ENCODE measurements at regions not wholly inside any gene's neighbourhood (a gene's known extent, or its start where the extent isn't known, plus 50 kb on each side); places are given as distances from the start of the nearest gene placed in this dataset.

- Histone ChIP-seq H3F3A (ENCODE audit: insufficient read depth, low read depth) (no peaks in the 10 kb centered on the region), H3K9me2 (ENCODE audit: insufficient read depth) (no peaks in the 10 kb centered on the region), H3K4me2 (no peak overlapping the region), H3K79me2 (ENCODE audit: low read depth) (no peaks in the 10 kb centered on the region), H3K9me3 (ENCODE audit: insufficient read depth, low read depth) (no peaks in the 10 kb centered on the region), H3K27me3 (ENCODE audit: insufficient read depth, low read depth) (no peaks in the 10 kb centered on the region), H3K36me3 (ENCODE audit: low read depth) (no peaks in the 10 kb centered on the region), H3K27ac (no peak overlapping the region), H4K20me1 (ENCODE audit: insufficient read depth) (no peaks in the 10 kb centered on the region), H3K4me3 (no peak overlapping the region), H3K4me1 (replicated peaks; ENCODE audit: insufficient read depth) (no peaks in the 10 kb centered on the region), H2AFZ (no peak overlapping the region)
- CTCF ChIA-PET, result no interaction called here
- DNase-seq, result no peak
- no peak for TF ChIP-seq CTCF (conservative IDR thresholded peaks at IDR 0.05)
- intact Hi-C loops (cut with micrococcal nuclease; ENCODE audit: unreplicated experiment), result no loop called here
- BruUV-seq (replicated peaks), result no TSS peak
- POLR2A ChIA-PET (ENCODE audit: unreplicated experiment), result no interaction called here
Measured at GRCh38 chr14:53331247-53331646, 178.1 kb upstream of the DDHD1 start.

GRCh38 chr14:53330441-53330840 lies 177.3 kb upstream of the DDHD1 start:
- Histone ChIP-seq H3K36me3 (ENCODE audit: low read depth) (no peaks in the 10 kb centered on the region), H4K20me1 (ENCODE audit: insufficient read depth) (no peaks in the 10 kb centered on the region), H3K27me3 (ENCODE audit: insufficient read depth, low read depth) (no peaks in the 10 kb centered on the region), H3K4me3 (no peak overlapping the region), H3K4me2 (no peak overlapping the region), H2AFZ (no peak overlapping the region), H3K4me1 (replicated peaks; ENCODE audit: insufficient read depth) (no peaks in the 10 kb centered on the region), H3F3A (ENCODE audit: insufficient read depth, low read depth) (no peaks in the 10 kb centered on the region), H3K27ac (no peak overlapping the region), H3K79me2 (ENCODE audit: low read depth) (no peaks in the 10 kb centered on the region), H3K9me3 (ENCODE audit: insufficient read depth, low read depth) (no peaks in the 10 kb centered on the region), H3K9me2 (ENCODE audit: insufficient read depth) (no peaks in the 10 kb centered on the region)
- no peak for DNase-seq
- BruUV-seq (replicated peaks), result no TSS peak
- CTCF ChIA-PET, result no interaction called here
- intact Hi-C loops (cut with micrococcal nuclease; ENCODE audit: unreplicated experiment), result no loop called here
- POLR2A ChIA-PET (ENCODE audit: unreplicated experiment), result no interaction called here
- TF ChIP-seq CTCF (conservative IDR thresholded peaks at IDR 0.05), result no peak
- TF ChIP-seq EZH2 (IDR thresholded peaks at IDR 0.05; ENCODE audit: low read depth), result no peak

- no TSS peak for BruUV-seq (replicated peaks)
- Histone ChIP-seq H3F3A (ENCODE audit: insufficient read depth, low read depth) (no peaks in the 10 kb centered on the region), H3K9me3 (ENCODE audit: insufficient read depth, low read depth) (no peaks in the 10 kb centered on the region), H3K4me2 (no peak overlapping the region), H3K27me3 (ENCODE audit: insufficient read depth, low read depth) (no peaks in the 10 kb centered on the region), H3K27ac (no peak overlapping the region), H3K4me3 (no peak overlapping the region), H3K79me2 (ENCODE audit: low read depth) (no peaks in the 10 kb centered on the region), H3K9me2 (ENCODE audit: insufficient read depth) (no peaks in the 10 kb centered on the region), H3K36me3 (ENCODE audit: low read depth) (no peaks in the 10 kb centered on the region), H4K20me1 (ENCODE audit: insufficient read depth) (no peaks in the 10 kb centered on the region), H2AFZ (no peak overlapping the region), H3K4me1 (replicated peaks; ENCODE audit: insufficient read depth) (no peaks in the 10 kb centered on the region)
- DNase-seq, result no peak
- ChIA-PET POLR2A (ENCODE audit: unreplicated experiment) (no interaction called here), CTCF (no interaction called here)
- TF ChIP-seq CTCF (conservative IDR thresholded peaks at IDR 0.05) (no peak), EZH2 (IDR thresholded peaks at IDR 0.05; ENCODE audit: low read depth) (no peak)
- intact Hi-C loops (cut with micrococcal nuclease; ENCODE audit: unreplicated experiment), result no loop called here
Measured at GRCh38 chr14:53328841-53329240, 175.7 kb upstream of the DDHD1 start.
